H1 (cell line): ENCODE measurements at regions not wholly inside any gene's neighbourhood (a gene's known extent, or its start where the extent isn't known, plus 50 kb on each side); places are given as distances from the start of the nearest gene placed in this dataset.

Experiments used
- CTCF ChIA-PET: fragments of 300-600 bp; sonication (Branson Sonifier 250); formaldehyde crosslinking; loops from one replicate; lab custom pipeline; 2021; ENCODE audit not compliant: partially characterized antibody; lab: Charles Lee
- POLR2A ChIA-PET: fragments of 300-600 bp; sonication (Branson Sonifier 250); formaldehyde crosslinking; loops from one replicate; lab custom pipeline; 2021; ENCODE audit warnings: inconsistent platforms; ENCODE audit not compliant: partially characterized antibody; lab: Charles Lee
- DNase-seq, 2 experiments: peaks; one replicate each; pipeline versions ENCODE4 v3.0.0 to v3.0.0-alpha.2; 2010 to 2022; ENCODE audit warnings: low spot score in 2 of 2, low read depth in 1 of 2, mixed read lengths in 1 of 2
- FAIRE-seq: peaks from 2 replicates; lab custom pipeline; 2011; peaks lifted over from hg19 to GRCh38; lab: Jason Lieb, UNC
- H2AFZ ChIP-seq: 2 replicates; pipeline ENCODE4 v1.8.1; 2012; ENCODE audit warnings: low read length, inconsistent platforms
- H2AK5ac ChIP-seq: 2 replicates; pipeline ENCODE4 v1.6.1; 2013; ENCODE audit warnings: low read depth, low read length
- H2BK120ac ChIP-seq: replicated peaks from 2 replicates; pipeline ENCODE3; 2013; ENCODE audit warnings: low read depth, low read length, inconsistent platforms
- H2BK12ac ChIP-seq: 2 replicates; pipeline ENCODE4 v1.6.1; 2013; ENCODE audit warnings: low read depth, low read length
- H2BK15ac ChIP-seq: 2 replicates; pipeline ENCODE4 v1.6.1; 2013; ENCODE audit warnings: low read length
- H2BK20ac ChIP-seq: 2 replicates; pipeline ENCODE4 v1.6.1; 2013; ENCODE audit warnings: low read length
- H2BK5ac ChIP-seq: 2 replicates; pipeline ENCODE4 v1.6.1; 2013; ENCODE audit warnings: low read depth, low read length
- H3K14ac ChIP-seq: 2 replicates; pipeline ENCODE4 v1.6.1; 2013; ENCODE audit warnings: inconsistent platforms; ENCODE audit not compliant: insufficient read length
- H3K18ac ChIP-seq: 2 replicates; pipeline ENCODE4 v1.6.1; 2013; ENCODE audit warnings: low read length; ENCODE audit errors: extremely low read depth
- H3K23ac ChIP-seq: 2 replicates; pipeline ENCODE4 v1.6.1; 2013; ENCODE audit warnings: inconsistent platforms; ENCODE audit not compliant: insufficient read length
- H3K23me2 ChIP-seq: 2 replicates; pipeline ENCODE4 v1.6.1; 2013; ENCODE audit warnings: low read depth, low read length
- H3K27ac ChIP-seq: 2 replicates; pipeline ENCODE4 v1.6.1; 2011; ENCODE audit warnings: low read depth, low read length, inconsistent platforms
- H3K27me3 ChIP-seq, 4 experiments: replicated peaks in 1 of 4; 1 replicate in 1 of 4; 2 replicates in 3 of 4; pipeline versions ENCODE4 v1.6.1 to v1.8.1; 2011 to 2013; ENCODE audit warnings: low read length in 3 of 4, mild to moderate bottlenecking in 3 of 4, inconsistent platforms in 2 of 4, mixed read lengths in 2 of 4, moderate library complexity in 1 of 4; ENCODE audit not compliant: control insufficient read depth in 3 of 4, insufficient read depth in 3 of 4; ENCODE audit errors: extremely low read depth in 1 of 4
- H3K36me3 ChIP-seq, 4 experiments: 2 replicates each; pipeline versions ENCODE4 v1.6.1 to v1.8.1; 2011 to 2013; ENCODE audit warnings: mild to moderate bottlenecking in 4 of 4, low read length in 3 of 4, moderate library complexity in 2 of 4, control low read depth in 1 of 4, inconsistent platforms in 1 of 4; ENCODE audit not compliant: insufficient read depth in 4 of 4, control insufficient read depth in 2 of 4
- H3K4ac ChIP-seq: replicated peaks from 2 replicates; pipeline ENCODE3; 2013; ENCODE audit warnings: low read length, low read depth, mixed read lengths, inconsistent platforms; ENCODE audit not compliant: insufficient read length
- H3K4me1 ChIP-seq, 4 experiments: replicated peaks in 1 of 4; 1 replicate in 1 of 4; 2 replicates in 3 of 4; pipeline versions ENCODE4 v1.6.1 to v1.8.1; 2011 to 2013; ENCODE audit warnings: low read length in 3 of 4, inconsistent platforms in 2 of 4, mixed read lengths in 1 of 4; ENCODE audit not compliant: insufficient read depth in 4 of 4, control insufficient read depth in 3 of 4
- H3K4me2 ChIP-seq, 2 experiments: 2 replicates each; pipeline versions ENCODE4 v1.6.1 to v1.8.1; 2011 to 2013; ENCODE audit warnings: low read depth in 2 of 2, low read length in 2 of 2, control low read depth in 1 of 2, inconsistent platforms in 1 of 2, mild to moderate bottlenecking in 1 of 2; ENCODE audit not compliant: insufficient read depth in 1 of 2
- H3K4me3 ChIP-seq, 4 experiments: fragments of 200-600, 300-600 bp in 1 of 4; sonication (generic), shearing (Covaris generic), sonication (Bioruptor Twin) in 1 of 4; 2 replicates each; pipeline versions ENCODE4 v1.5.1 to v1.8.1; 2011 to 2016; ENCODE audit warnings: low read length in 4 of 4, low read depth in 3 of 4, control low read depth in 2 of 4, inconsistent platforms in 2 of 4, mild to moderate bottlenecking in 2 of 4, mixed read lengths in 1 of 4, moderate library complexity in 1 of 4; ENCODE audit not compliant: insufficient read depth in 2 of 4; ENCODE audit errors: extremely low read depth in 1 of 4
- H3K56ac ChIP-seq: replicated peaks from 2 replicates; pipeline ENCODE3; 2013; ENCODE audit warnings: low read depth, mild to moderate bottlenecking, mixed read lengths, low read length, inconsistent platforms; ENCODE audit not compliant: insufficient read length
- H3K79me1 ChIP-seq: 2 replicates; pipeline ENCODE4 v1.6.1; 2013; ENCODE audit warnings: low read depth, low read length, control low read depth
- H3K79me2 ChIP-seq, 2 experiments: 2 replicates each; pipeline versions ENCODE4 v1.6.1 to v1.8.1; 2012 to 2013; ENCODE audit warnings: low read length in 2 of 2, mild to moderate bottlenecking in 2 of 2, inconsistent platforms in 1 of 2; ENCODE audit not compliant: insufficient read depth in 2 of 2, control insufficient read depth in 1 of 2
- H3K9ac ChIP-seq, 4 experiments: replicated peaks in 1 of 4; 1 replicate in 1 of 4; 2 replicates in 3 of 4; pipeline versions ENCODE4 v1.6.1 to v1.8.1; 2011 to 2013; ENCODE audit warnings: low read depth in 3 of 4, low read length in 3 of 4, control low read depth in 2 of 4, mild to moderate bottlenecking in 2 of 4, moderate library complexity in 2 of 4, inconsistent platforms in 1 of 4; ENCODE audit errors: extremely low read depth in 1 of 4
- H3K9me3 ChIP-seq, 2 experiments: 2 replicates each; pipeline versions ENCODE4 v1.6.1 to v1.8.1; 2012 to 2013; ENCODE audit warnings: mild to moderate bottlenecking in 2 of 2, moderate library complexity in 2 of 2, control low read depth in 1 of 2, inconsistent platforms in 1 of 2, low read depth in 1 of 2, low read length in 1 of 2, mixed read lengths in 1 of 2; ENCODE audit not compliant: insufficient read depth in 2 of 2
- H4K20me1 ChIP-seq, 2 experiments: replicated peaks in 1 of 2; 2 replicates each; pipeline versions ENCODE3 to v1.8.1; 2011 to 2013; ENCODE audit warnings: inconsistent platforms in 2 of 2, low read length in 2 of 2, mild to moderate bottlenecking in 1 of 2; ENCODE audit not compliant: insufficient read depth in 2 of 2, control insufficient read depth in 1 of 2
- H4K5ac ChIP-seq: 2 replicates; pipeline ENCODE4 v1.6.1; 2013; ENCODE audit warnings: low read length, low read depth, mixed read lengths, inconsistent platforms; ENCODE audit not compliant: insufficient read length
- H4K8ac ChIP-seq: 2 replicates; pipeline ENCODE4 v1.8.0; 2013; ENCODE audit warnings: mild to moderate bottlenecking, moderate library complexity, low read length, inconsistent platforms; ENCODE audit not compliant: insufficient read depth; ENCODE audit errors: extremely low read depth
- H4K91ac ChIP-seq: replicated peaks from 2 replicates; pipeline ENCODE3; 2013; ENCODE audit warnings: low read length, mixed read lengths, inconsistent platforms; ENCODE audit not compliant: insufficient read length
- BACH1 ChIP-seq: IDR thresholded peaks from 2 replicates; pipeline ENCODE4 v1.6.1; 2012; ENCODE audit warnings: low read length, improper control_type of control experiment
- CBX8 ChIP-seq: fragments of 300-800, 300-1000 bp; sonication (generic); IDR thresholded peaks from 2 replicates; pipeline ENCODE4 v1.7.1; 2016; ENCODE audit warnings: low read depth, low read length, borderline replicate concordance
- CHD1 ChIP-seq: IDR thresholded peaks from 2 replicates; pipeline ENCODE4 v1.6.1; 2012; ENCODE audit warnings: low read depth, low read length, improper control_type of control experiment
- PHF8 ChIP-seq: fragments of 200-600 bp; sonication (generic); conservative IDR thresholded peaks from 2 replicates; pipeline ENCODE4 v1.7.1; 2012; ENCODE audit warnings: low read depth, mild to moderate bottlenecking, inconsistent platforms, low read length, moderate library complexity
- RAD21 ChIP-seq, 2 experiments: IDR thresholded peaks in 1 of 2; conservative IDR thresholded peaks in 1 of 2; 2 replicates each; pipeline ENCODE4 v1.6.1; 2011; ENCODE audit warnings: low read depth in 2 of 2, low read length in 2 of 2, improper control_type of control experiment in 1 of 2, inconsistent platforms in 1 of 2, mild to moderate bottlenecking in 1 of 2, moderate library complexity in 1 of 2
- SIRT6 ChIP-seq: IDR thresholded peaks from one replicate; pipeline ENCODE4 v1.7.1; 2012; ENCODE audit warnings: low read length, inconsistent platforms
- TEAD4 ChIP-seq: IDR thresholded peaks from 2 replicates; pipeline ENCODE4 v1.6.1; 2012; ENCODE audit warnings: low read depth, low read length, inconsistent platforms, mixed read lengths
- ZNF274 ChIP-seq: IDR thresholded peaks from 2 replicates; pipeline ENCODE4 v1.7.0; 2012; ENCODE audit warnings: low read length, borderline replicate concordance; ENCODE audit errors: extremely low read depth
- TF ChIP-seq, protein P1 (sequence below), 3 experiments: IDR thresholded peaks; 1 replicate in 2 of 3; 2 replicates in 1 of 3; pipeline versions ENCODE4 v1.5.1 to v1.6.1; 2011; ENCODE audit warnings: low read length in 3 of 3, mild to moderate bottlenecking in 3 of 3, inconsistent platforms in 2 of 3, low read depth in 1 of 3, moderate library complexity in 1 of 3; ENCODE audit not compliant: insufficient read depth in 1 of 3; ENCODE audit errors: control extremely low read depth in 1 of 3

GRCh38 chrX:131854581-131854980, 168.5 kb upstream of the STK26 start:
- no peaks in the 10 kb centered on the region for H3K4me1 ChIP-seq
- H2BK12ac ChIP-seq: no peak overlapping the region
- H3K4ac ChIP-seq: no peak overlapping the region
- H3K18ac ChIP-seq: no peak overlapping the region
- no peaks in the 10 kb centered on the region for H3K36me3 ChIP-seq
- H2AK5ac ChIP-seq: no peak overlapping the region
- DNase-seq: no peak
- H3K23ac ChIP-seq: no peak overlapping the region
- no peak overlapping the region for H2AFZ ChIP-seq
- no peak overlapping the region for H3K4me3 ChIP-seq
- no peaks in the 10 kb centered on the region for H3K9me3 ChIP-seq
- H2BK120ac ChIP-seq: no peak overlapping the region
- TF ChIP-seq TEAD4: no peak
- no peak for TF ChIP-seq CHD1
- TF ChIP-seq BACH1: peak; percentile 56
- TF ChIP-seq SIRT6: no peak
- TF ChIP-seq, protein P1, sequence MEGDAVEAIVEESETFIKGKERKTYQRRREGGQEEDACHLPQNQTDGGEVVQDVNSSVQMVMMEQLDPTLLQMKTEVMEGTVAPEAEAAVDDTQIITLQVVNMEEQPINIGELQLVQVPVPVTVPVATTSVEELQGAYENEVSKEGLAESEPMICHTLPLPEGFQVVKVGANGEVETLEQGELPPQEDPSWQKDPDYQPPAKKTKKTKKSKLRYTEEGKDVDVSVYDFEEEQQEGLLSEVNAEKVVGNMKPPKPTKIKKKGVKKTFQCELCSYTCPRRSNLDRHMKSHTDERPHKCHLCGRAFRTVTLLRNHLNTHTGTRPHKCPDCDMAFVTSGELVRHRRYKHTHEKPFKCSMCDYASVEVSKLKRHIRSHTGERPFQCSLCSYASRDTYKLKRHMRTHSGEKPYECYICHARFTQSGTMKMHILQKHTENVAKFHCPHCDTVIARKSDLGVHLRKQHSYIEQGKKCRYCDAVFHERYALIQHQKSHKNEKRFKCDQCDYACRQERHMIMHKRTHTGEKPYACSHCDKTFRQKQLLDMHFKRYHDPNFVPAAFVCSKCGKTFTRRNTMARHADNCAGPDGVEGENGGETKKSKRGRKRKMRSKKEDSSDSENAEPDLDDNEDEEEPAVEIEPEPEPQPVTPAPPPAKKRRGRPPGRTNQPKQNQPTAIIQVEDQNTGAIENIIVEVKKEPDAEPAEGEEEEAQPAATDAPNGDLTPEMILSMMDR (IDR thresholded peaks at IDR 0.05; ENCODE audit: control extremely low read depth in 1 of 3, insufficient read depth in 1 of 3, low read depth in 1 of 3, low read length in 3 of 3): peak in 2 of 3 experiments; percentile 8 to 11; a peak in 2 of 4 replicates
- no peak for TF ChIP-seq ZNF274
- no peak for TF ChIP-seq PHF8
- TF ChIP-seq CBX8: no peak
- TF ChIP-seq RAD21 (IDR thresholded peaks at IDR 0.05 in 1 of 2, conservative IDR thresholded peaks at IDR 0.05 in 1 of 2; ENCODE audit: low read depth in 2 of 2, low read length in 2 of 2): peak in 1 of 2 experiments; percentile 52; a peak in 3 of 4 replicates
- TF ChIP-seq, all 59 proteins: peak for 3
- Histone ChIP-seq H3K9ac (no peak overlapping the region), H3K27ac (no peak overlapping the region), H3K27me3 (no peaks in the 10 kb centered on the region), H3K79me2 (no peaks in the 10 kb centered on the region), H2BK20ac (no peak overlapping the region), H4K5ac (no peak overlapping the region), H2BK5ac (no peak overlapping the region), H4K91ac (no peak overlapping the region), H2BK15ac (no peak overlapping the region), H3K79me1 (no peaks in the 10 kb centered on the region), H3K14ac (no peak overlapping the region), H3K4me2 (no peak overlapping the region), H4K8ac (no peak overlapping the region), H3K23me2 (no peaks in the 10 kb centered on the region), H4K20me1 (no peaks in the 10 kb centered on the region), H3K56ac (no peak overlapping the region)
- ChIA-PET POLR2A (no interaction called here), CTCF (interaction anchor here (0.6 to 2.7 kb wide), 13 partner anchors 10 to 738 kb away, joined by 3 to 7 read pairs (median 4); no protein-coding TSS in a partner anchor)
- peak; percentile 28 for FAIRE-seq
